Caco-2 (cell line): ENCODE measurements at regions not wholly inside any gene's neighbourhood (a gene's known extent, or its start where the extent isn't known, plus 50 kb on each side); places are given as distances from the start of the nearest gene placed in this dataset.

Experiments used
- BruUV-seq: library from RNA; stranded (reverse); fragments of 400-500 nt; replicated peaks from 2 replicates; lab custom pipeline; 2021; lab: Mats Ljungman, UMichigan
- CTCF ChIA-PET: fragments of 300-600 bp; sonication (Branson Sonifier 250); formaldehyde crosslinking; loops from one replicate; lab custom pipeline; 2022; ENCODE audit warnings: antibody characterized with exemption; lab: Charles Lee
- POLR2A ChIA-PET: fragments of 300-600 bp; sonication (Branson Sonifier 250); formaldehyde crosslinking; loops from one replicate; lab custom pipeline; 2022; ENCODE audit warnings: antibody characterized with exemption; lab: Charles Lee
- DNase-seq, 2 experiments: peaks; one replicate each; pipeline versions ENCODE4 v3.0.0 to v3.0.0-alpha.2; 2020 to 2022
- H3K27me3 ChIP-seq: replicated peaks from 2 replicates; pipeline ENCODE4 v1.6.0; 2011; ENCODE audit warnings: low read length; ENCODE audit not compliant: control insufficient read depth, insufficient read depth
- H3K36me3 ChIP-seq: 2 replicates; pipeline ENCODE4 v1.5.1; 2011; ENCODE audit warnings: low read length; ENCODE audit not compliant: control insufficient read depth, insufficient read depth
- H3K4me1 ChIP-seq: fragments of 250-450 bp; sonication (Bioruptor Pico); 2 replicates; pipeline ENCODE4 v1.5.1; 2020; ENCODE audit warnings: mild to moderate bottlenecking
- H3K4me3 ChIP-seq: 2 replicates; pipeline ENCODE4 v1.5.1; 2011; ENCODE audit warnings: low read depth, mild to moderate bottlenecking, control low read depth, low read length
- H3K9me3 ChIP-seq: fragments of 250-450 bp; sonication (Bioruptor Pico); 2 replicates; pipeline ENCODE4 v1.5.1; 2020; ENCODE audit warnings: mild to moderate bottlenecking, moderate library complexity
- H3K27ac Mint-ChIP-seq: one replicate; pipeline ENCODE4 v1.8.0; 2022; ENCODE audit warnings: mixed read lengths; ENCODE audit not compliant: unreplicated experiment
- H3K27me3 Mint-ChIP-seq: one replicate; pipeline ENCODE4 v1.8.0; 2022; ENCODE audit warnings: mixed read lengths; ENCODE audit not compliant: insufficient read depth, unreplicated experiment
- H3K36me3 Mint-ChIP-seq: one replicate; pipeline ENCODE4 v1.8.0; 2022; ENCODE audit warnings: mild to moderate bottlenecking, mixed read lengths; ENCODE audit not compliant: insufficient read depth, unreplicated experiment
- H3K4me1 Mint-ChIP-seq: one replicate; pipeline ENCODE4 v1.8.0; 2022; ENCODE audit warnings: low read depth, mixed read lengths; ENCODE audit not compliant: unreplicated experiment
- H3K4me3 Mint-ChIP-seq: one replicate; pipeline ENCODE4 v1.8.0; 2022; ENCODE audit warnings: mild to moderate bottlenecking, moderate library complexity, mixed read lengths; ENCODE audit not compliant: unreplicated experiment
- H3K9me3 Mint-ChIP-seq: one replicate; pipeline ENCODE4 v1.8.0; 2022; ENCODE audit warnings: mixed read lengths; ENCODE audit not compliant: unreplicated experiment
- CTCF ChIP-seq, 2 experiments: fragments of 200-600 bp in 1 of 2; IDR thresholded peaks; 1 replicate in 1 of 2; 2 replicates in 1 of 2; pipeline versions ENCODE4 v1.5.1 to v1.8.0; 2011 to 2022; ENCODE audit warnings: antibody characterized with exemption in 1 of 2, control low read depth in 1 of 2, inconsistent platforms in 1 of 2, low read depth in 1 of 2, low read length in 1 of 2, mild to moderate bottlenecking in 1 of 2, moderate library complexity in 1 of 2; ENCODE audit not compliant: insufficient read depth in 1 of 2, severe bottlenecking in 1 of 2, unreplicated experiment in 1 of 2
- intact Hi-C: fragments of 100-400 bp; cut with micrococcal nuclease; formaldehyde crosslinking; loops from one replicate; pipeline ENCODE4 v1.10.0; 2022; ENCODE audit not compliant: unreplicated experiment

GRCh38 chr10:21047096-21047495, 150.0 kb upstream of the NEBL start:
- Histone ChIP-seq H3K9me3 (no peaks in the 10 kb centered on the region; the same call in 1 of the 2 replicates), H3K36me3 (no peaks in the 10 kb centered on the region), H3K4me3 (no peak overlapping the region), H3K4me1 (no peaks in the 10 kb centered on the region), H3K27me3 (no peaks in the 10 kb centered on the region)
- Mint-ChIP-seq H3K27me3 (no peaks in the 10 kb centered on the region), H3K9me3 (peaks cover 15% of the 10 kb centered on the region), H3K27ac (no peak overlapping the region), H3K36me3 (no peaks in the 10 kb centered on the region), H3K4me1 (no peaks in the 10 kb centered on the region), H3K4me3 (no peak overlapping the region)
- DNase-seq, result no peak
- no peak for TF ChIP-seq CTCF (IDR thresholded peaks at IDR 0.05; ENCODE audit: insufficient read depth in 1 of 2, low read depth in 1 of 2, low read length in 1 of 2, severe bottlenecking in 1 of 2, unreplicated experiment in 1 of 2)
- BruUV-seq, result no TSS peak
- CTCF ChIA-PET, result no interaction called here
- intact Hi-C loops, result no loop called here
- POLR2A ChIA-PET, result no interaction called here

- CTCF ChIA-PET, result no interaction called here
- POLR2A ChIA-PET, result no interaction called here
- intact Hi-C loops, result loop anchor here (5.0 kb wide), 1 partner anchor 834 kb away; no protein-coding TSS in a partner anchor
Measured at GRCh38 chr10:21043044-21043443, 145.9 kb upstream of the NEBL start.

GRCh38 chr10:21042536-21042935, 145.4 kb upstream of the NEBL start:
- BruUV-seq, result no TSS peak
- Histone ChIP-seq H3K9me3 (no peaks in the 10 kb centered on the region), H3K36me3 (no peaks in the 10 kb centered on the region), H3K4me3 (no peak overlapping the region), H3K4me1 (no peaks in the 10 kb centered on the region; the same call in 1 of the 2 replicates), H3K27me3 (no peaks in the 10 kb centered on the region)
- Mint-ChIP-seq H3K36me3 (no peaks in the 10 kb centered on the region), H3K27me3 (no peaks in the 10 kb centered on the region), H3K27ac (no peak overlapping the region), H3K9me3 (peaks cover 10% of the 10 kb centered on the region), H3K4me1 (no peaks in the 10 kb centered on the region), H3K4me3 (no peak overlapping the region)
- POLR2A ChIA-PET, result no interaction called here
- CTCF ChIA-PET, result no interaction called here
- DNase-seq, result no peak
- intact Hi-C loops, result loop anchor here (5.0 kb wide), 1 partner anchor 835 kb away; no protein-coding TSS in a partner anchor
- TF ChIP-seq CTCF (IDR thresholded peaks at IDR 0.05; ENCODE audit: insufficient read depth in 1 of 2, low read depth in 1 of 2, low read length in 1 of 2, severe bottlenecking in 1 of 2, unreplicated experiment in 1 of 2), result no peak

More at GRCh38 chr10:21043044-21043443, 145.9 kb upstream of the NEBL start:
- no TSS peak for BruUV-seq
- Mint-ChIP-seq H3K27me3 (no peaks in the 10 kb centered on the region), H3K27ac (no peak overlapping the region), H3K9me3 (peaks cover 10% of the 10 kb centered on the region), H3K36me3 (no peaks in the 10 kb centered on the region), H3K4me1 (no peaks in the 10 kb centered on the region), H3K4me3 (no peak overlapping the region)
- no peaks in the 10 kb centered on the region; the same call in 1 of the 2 replicates for H3K4me1 ChIP-seq
- no peak overlapping the region for H3K4me3 ChIP-seq
- no peaks in the 10 kb centered on the region for H3K27me3 ChIP-seq
- no peaks in the 10 kb centered on the region for H3K9me3 ChIP-seq
- no peak for DNase-seq
- no peak for TF ChIP-seq CTCF (IDR thresholded peaks at IDR 0.05; ENCODE audit: insufficient read depth in 1 of 2, low read depth in 1 of 2, low read length in 1 of 2, severe bottlenecking in 1 of 2, unreplicated experiment in 1 of 2)
- H3K36me3 ChIP-seq, result no peaks in the 10 kb centered on the region
